ENCODE measurements at regions not wholly inside any gene's neighbourhood (a gene's known extent, or its start where the extent isn't known, plus 50 kb on each side); places are given as distances from the start of the nearest gene placed in this dataset.

- TF ChIP-seq CTCF (IDR thresholded peaks at IDR 0.05) (no peak), POLR2A (IDR thresholded peaks at IDR 0.05) (no peak), POLR2AphosphoS5 (IDR thresholded peaks at IDR 0.05) (no peak), EP300 (IDR thresholded peaks at IDR 0.05) (no peak)
Measured at GRCh38 chr3:24646790-24647189, 152.1 kb upstream of the THRB start.

All from suprapubic skin (tissue), 4 donors.